ENCODE measurements at regions not wholly inside any gene's neighbourhood (a gene's known extent, or its start where the extent isn't known, plus 50 kb on each side); places are given as distances from the start of the nearest gene placed in this dataset.

- DNase-seq (ENCODE audit: low read depth): no peak
Observed at GRCh38 chr16:85326113-85326793, 214.0 kb upstream of the CIBAR2 start.

- no peak for DNase-seq (ENCODE audit: low read depth)
Observed at GRCh38 chr16:85326794-85327181, 214.5 kb upstream of the CIBAR2 start.

- no peak for DNase-seq (ENCODE audit: low read depth)
Observed at GRCh38 chr16:85327731-85328675, 215.7 kb upstream of the CIBAR2 start.

GRCh38 chr16:85328676-85329058, 216.4 kb upstream of the CIBAR2 start:
- DNase-seq (ENCODE audit: low read depth): no peak

- no peak for DNase-seq (ENCODE audit: low read depth)
Observed at GRCh38 chr16:85329059-85329812, 217.0 kb upstream of the CIBAR2 start.

- DNase-seq (ENCODE audit: low read depth): no peak
Observed at GRCh38 chr16:85330006-85330693, 217.9 kb upstream of the CIBAR2 start.

GRCh38 chr16:85330694-85331188, 218.5 kb upstream of the CIBAR2 start:
- DNase-seq (ENCODE audit: low read depth): peak; percentile 15

- no peak for DNase-seq (ENCODE audit: low read depth)
Observed at GRCh38 chr16:85331688-85332087, 219.4 kb upstream of the CIBAR2 start.

GRCh38 chr16:85332175-85332574, 219.9 kb upstream of the CIBAR2 start:
- no peak for DNase-seq (ENCODE audit: low read depth)

- no peak for DNase-seq (ENCODE audit: low read depth)
Observed at GRCh38 chr16:85333337-85333736, 221.1 kb upstream of the CIBAR2 start.

GRCh38 chr16:85333744-85334640, 221.7 kb upstream of the CIBAR2 start:
- DNase-seq (ENCODE audit: low read depth): no peak

GRCh38 chr16:85334718-85335583, 222.7 kb upstream of the CIBAR2 start:
- DNase-seq (ENCODE audit: low read depth): no peak

GRCh38 chr16:85335584-85336491, 223.6 kb upstream of the CIBAR2 start:
- DNase-seq (ENCODE audit: low read depth): no peak

GRCh38 chr16:85337910-85338637, 225.8 kb upstream of the CIBAR2 start:
- DNase-seq (ENCODE audit: low read depth): no peak

- no peak for DNase-seq (ENCODE audit: low read depth)
Observed at GRCh38 chr16:85338638-85338982, 226.3 kb upstream of the CIBAR2 start.

GRCh38 chr16:85338989-85339685, 226.9 kb upstream of the CIBAR2 start:
- no peak for DNase-seq (ENCODE audit: low read depth)

GRCh38 chr16:85341972-85342695, 229.9 kb upstream of the CIBAR2 start:
- no peak for DNase-seq (ENCODE audit: low read depth)

Measured in HS-5 (cell line).